HG02759 (cell line): ENCODE measurements at regions not wholly inside any gene's neighbourhood (a gene's known extent, or its start where the extent isn't known, plus 50 kb on each side); places are given as distances from the start of the nearest gene placed in this dataset.
"Not testable (repeated sequence)": the region's sequence is repeated elsewhere in the genome, so short reads cannot be mapped to it uniquely, and the experiment has no call there.

ENCODE experiments used
- ATAC-seq: cut with Tn5 transposase; IDR thresholded peaks from one replicate; pipeline ENCODE4 v1.9.1; 2021; ENCODE audit warnings: mild to moderate bottlenecking, moderate library complexity; ENCODE audit not compliant: unreplicated experiment

DNA sequence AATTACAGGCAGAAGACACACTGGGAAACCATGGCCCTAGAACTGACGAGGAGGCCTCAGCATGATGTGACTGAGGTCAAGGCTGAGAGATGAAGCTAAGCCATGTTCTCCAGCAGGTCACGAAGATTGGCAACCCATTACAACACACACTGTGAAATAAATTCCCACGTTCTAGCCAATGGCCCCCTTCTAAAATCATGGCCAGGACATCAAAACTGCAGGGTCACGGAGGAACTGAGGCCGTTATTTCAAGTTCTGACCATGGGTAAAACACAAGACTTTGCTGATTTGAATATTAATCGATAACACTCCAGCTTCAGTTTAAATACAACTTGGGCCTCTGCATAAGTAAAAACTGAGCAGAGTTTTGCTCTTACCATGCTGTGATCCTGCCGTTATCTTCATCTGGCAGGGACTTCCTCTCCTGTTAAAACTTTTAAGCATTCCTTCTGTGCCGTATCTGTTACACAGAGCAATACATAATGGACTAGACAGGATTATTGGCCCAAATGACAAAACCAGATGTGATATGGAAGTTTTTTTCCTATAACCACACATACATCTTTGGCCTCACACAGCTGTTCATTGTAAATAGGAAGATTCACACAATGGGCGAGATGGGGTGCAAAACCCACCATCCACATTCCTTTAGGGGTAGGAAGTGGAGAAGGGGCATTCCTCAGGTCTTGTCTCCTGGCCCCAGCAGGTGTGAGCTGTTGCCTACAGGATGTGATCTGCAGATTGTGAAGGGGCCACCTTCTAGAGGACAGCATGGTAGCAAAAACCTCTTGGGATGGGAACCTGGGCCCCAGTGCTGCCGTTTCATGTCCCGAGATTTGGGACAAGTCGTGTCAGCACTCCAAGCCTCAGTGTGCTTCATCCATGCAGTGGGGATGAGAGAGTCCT lies 207.4 kb downstream of the OPA1 start:
- ATAC-seq = no peak

DNA sequence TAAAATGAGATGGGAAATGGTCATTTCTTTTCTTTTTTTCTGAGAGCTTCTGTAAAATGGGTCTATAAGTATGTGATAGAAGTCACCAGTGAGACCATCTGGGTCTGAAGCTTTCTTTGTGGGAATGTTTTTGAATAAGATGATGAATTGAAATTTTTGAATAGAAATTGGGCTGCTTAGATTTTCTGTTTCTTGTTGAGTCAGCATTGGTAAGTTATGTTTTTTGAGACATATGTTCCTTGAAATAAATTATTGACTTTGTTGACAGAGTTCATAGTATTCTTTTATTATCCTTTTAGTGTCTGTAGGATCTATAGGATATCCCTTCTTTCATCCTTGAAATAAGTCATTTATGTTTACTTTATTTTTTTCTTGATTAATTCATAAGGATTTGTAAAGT lies 208.1 kb downstream of the OPA1 start:
- ATAC-seq = no peak

DNA sequence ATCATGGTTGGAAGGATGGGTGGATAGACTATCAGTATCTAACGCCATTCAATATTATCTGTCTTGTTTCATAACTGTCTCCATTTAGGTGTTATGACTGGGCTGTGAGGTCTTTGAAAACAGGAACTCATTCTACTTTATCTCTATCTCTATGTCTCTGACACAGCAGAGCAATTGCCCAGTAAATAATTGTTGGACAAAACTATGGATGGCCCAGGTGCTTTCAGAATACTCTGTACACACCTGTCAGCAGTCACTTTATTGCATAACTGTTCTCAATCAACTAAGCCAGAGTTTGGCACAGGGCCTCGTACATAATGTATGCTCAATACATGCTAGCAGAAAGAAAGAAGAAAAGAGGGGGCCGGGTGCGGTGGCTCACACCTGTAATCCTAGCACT lies 210.3 kb downstream of the OPA1 start:
- ATAC-seq = no peak

DNA sequence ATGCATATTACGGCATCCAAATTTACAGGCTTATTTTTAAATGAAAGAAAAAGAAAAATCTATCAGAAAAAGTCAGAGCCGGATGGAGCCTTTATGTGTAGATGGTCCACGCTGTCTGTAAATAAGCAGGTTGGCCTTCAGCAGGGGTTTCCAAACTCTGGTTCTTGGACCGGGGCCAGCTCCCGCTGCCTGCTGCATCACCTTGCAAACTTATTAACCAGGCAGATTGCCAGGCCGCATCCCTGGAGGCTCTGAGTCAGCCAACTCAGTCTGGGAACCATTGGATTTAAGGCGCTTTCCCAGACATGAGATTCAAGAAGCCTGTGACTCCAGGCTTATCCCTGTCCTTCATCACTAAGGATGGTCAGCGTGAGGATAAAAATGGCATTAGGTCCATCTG lies 212.4 kb downstream of the OPA1 start:
- no peak for ATAC-seq

DNA sequence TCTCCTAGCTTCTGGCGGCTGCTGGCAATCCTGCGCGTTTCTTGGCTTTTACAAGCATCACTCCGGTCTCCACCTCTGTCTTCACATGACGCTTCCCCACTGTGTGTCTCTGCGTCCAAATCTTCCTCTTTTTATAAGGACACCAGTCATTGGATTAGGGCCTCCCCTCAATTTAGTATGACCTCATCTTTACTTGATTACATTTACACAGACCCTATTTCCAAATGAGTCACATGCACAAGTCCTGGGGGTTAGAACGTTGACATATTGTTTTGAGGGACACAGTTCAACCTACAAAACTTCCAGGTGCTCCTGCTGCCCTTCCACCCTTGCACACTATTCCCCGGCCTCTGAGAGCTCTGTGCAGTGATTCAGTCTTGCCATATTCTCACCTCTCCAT lies 215.3 kb downstream of the OPA1 start:
- ATAC-seq = no peak

DNA sequence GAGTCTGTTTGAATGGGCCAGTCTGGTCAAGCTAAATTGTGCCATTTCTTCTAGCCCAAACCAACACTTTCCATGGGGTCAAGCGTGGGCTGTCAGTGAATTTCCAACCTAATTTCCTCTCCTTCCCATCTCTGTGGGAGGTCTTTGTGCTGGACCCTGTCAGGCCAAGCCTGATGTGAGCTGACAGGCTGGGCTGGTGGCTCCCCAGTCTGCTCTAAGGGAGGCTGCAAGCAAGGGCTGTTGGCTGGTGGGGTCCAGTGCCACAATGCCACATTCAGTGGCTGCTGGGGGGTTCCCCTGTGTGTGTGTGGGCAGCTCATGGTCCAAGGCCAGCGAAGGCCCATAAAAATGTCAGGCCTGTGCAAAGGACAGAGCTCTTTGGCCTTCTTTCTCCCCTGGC lies 216.1 kb downstream of the OPA1 start:
- ATAC-seq = no peak

DNA sequence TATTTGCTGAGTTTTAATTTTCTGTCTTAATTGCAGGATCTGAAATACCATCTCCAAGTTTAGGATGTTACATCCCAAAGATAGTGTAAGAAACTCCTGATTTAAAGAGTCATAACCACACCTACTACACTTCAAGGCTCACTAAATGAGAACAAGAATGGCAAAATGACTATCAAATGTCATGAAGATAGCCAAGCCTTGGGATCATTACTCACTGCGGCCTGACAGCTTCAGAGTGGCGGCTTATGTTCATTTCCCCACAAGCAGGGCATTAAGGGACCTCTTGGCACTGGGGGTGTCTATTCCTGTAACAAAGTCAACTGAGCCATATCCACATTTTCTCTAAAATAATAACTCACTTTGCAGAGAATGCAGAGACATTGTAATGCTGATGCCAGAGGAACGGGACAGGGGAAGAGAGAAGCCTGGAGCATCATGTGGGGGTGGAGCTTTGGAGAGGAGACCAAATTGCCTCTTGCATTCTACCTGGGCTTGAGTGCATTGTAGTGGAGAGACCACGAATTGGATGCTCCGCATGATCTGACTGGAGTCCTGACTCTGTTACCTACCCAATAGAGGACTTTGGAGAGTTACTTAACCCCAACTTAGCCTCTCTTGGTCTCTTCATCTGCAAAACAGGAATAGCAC lies 219.2 kb downstream of the OPA1 start:
- no peak for ATAC-seq

DNA sequence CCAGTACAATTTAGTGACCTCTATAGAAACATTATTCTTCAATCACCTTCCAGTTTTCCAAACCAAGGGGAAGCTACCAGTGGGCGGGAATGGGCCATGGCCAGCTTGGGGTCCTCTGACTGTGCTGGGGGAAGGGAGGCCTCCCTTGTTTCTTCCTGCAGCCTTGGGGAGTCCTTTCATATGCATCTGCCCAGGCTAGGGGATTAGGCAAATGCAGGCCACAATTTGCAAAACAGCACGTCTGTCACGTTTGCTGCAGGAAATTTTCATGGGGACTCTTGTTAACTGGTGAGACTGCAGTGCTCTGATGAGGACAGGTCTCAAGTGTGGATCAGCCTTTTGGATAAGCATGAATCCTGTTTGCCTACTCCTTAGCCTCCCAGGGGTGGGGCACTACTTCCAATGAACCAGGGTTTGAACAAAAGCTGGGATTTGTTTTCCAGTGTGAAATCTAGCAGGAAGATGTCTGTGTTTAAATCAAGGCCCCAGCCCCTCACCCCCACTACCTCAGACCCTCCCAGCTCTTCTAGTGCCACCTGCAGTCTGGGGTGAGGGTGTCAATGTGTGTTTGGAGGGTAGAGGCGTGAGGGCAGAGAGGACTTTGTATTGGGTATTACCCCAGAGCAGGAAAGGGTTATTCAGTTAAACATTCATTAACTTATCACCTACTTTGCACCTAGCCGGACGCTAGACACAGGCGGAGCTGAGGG lies 219.9 kb downstream of the OPA1 start:
- ATAC-seq = no peak

DNA sequence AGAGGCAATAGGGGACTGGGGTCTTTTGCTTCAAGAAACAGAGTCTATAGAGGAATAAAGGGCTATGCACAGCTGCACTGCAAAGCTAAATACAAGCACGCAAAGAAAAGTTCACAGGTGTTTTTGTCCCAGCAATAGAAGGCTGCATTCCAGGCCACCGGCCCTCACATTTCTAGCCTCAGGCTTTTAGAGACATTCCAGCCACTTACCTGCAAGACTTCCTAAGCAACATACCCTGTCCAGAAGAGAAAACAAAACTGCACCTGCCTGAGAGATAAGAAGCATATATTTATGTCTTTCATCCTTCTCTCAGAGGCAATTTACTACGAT lies 220.5 kb downstream of the OPA1 start:
- ATAC-seq = no peak

DNA sequence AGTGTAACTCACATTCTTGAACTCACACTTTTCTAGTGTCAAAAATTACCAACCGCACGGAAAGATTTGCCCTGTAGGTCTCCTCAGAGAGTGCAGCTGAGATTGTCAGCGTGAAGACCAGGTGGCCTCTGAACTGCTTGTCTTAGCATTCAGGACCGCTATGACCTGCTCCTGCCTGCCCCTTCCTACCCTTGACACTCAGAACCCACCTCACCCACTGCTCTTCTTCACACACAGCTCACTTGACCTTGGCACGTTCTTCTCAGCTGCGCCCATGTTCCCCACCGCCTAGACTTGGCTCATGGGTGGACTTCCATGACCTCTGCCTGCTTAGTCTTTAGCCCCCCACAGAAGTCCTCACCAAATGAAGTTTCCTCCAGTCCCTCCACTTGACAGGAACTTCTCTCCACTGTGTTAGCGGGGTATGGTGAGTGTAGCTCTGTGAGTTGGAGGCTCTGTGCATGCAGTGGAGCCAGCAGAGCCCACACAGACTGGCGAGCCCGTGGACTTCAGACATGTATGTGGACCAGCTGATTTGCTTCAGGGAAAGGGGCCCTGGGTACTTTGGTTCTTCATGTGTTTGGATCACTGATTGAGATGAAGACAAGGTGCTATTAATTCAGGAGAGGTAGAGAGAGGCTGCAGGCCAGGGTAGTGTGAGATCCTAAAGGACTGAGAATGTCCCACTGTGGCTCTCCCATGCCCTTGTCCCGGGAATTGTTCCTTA lies 221.3 kb downstream of the OPA1 start:
- no peak for ATAC-seq

DNA sequence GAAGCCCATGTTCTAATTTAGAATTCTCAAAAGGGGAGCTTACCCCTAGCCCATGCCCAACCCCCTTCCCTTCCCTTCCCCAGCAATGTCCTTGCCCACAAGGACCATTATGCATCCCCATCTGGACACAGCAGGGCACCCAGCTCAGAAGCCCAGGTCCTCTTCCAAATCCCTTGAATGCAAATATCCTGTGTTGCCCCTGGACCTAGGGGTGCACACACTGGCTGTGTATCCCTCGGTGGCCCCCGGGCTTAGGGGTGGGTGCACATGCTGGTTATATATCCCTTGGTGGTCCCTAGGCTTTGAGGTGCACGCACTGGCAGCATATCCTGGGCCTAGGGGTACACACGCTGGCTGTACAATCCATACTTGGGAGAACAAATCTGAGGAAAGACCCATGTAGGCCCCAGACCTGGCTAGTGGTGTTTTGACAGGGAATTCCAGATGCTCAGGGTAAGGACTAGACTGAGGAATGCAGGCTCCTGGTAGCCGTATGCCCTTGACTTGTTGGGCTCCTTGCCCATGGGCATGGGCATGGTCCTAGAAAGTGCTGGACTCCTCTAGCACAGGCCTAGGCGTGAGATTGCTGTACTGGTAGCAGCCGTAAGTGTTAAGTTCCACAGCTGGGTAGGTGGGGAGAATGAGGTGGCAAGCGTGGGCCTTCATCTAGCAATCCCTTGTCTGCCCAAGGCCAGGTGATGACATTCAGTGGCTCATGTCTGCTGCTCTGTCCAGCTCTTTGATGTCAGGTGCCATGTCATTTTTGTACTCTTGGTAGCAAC lies 222.4 kb downstream of the OPA1 start:
- ATAC-seq = no peak

DNA sequence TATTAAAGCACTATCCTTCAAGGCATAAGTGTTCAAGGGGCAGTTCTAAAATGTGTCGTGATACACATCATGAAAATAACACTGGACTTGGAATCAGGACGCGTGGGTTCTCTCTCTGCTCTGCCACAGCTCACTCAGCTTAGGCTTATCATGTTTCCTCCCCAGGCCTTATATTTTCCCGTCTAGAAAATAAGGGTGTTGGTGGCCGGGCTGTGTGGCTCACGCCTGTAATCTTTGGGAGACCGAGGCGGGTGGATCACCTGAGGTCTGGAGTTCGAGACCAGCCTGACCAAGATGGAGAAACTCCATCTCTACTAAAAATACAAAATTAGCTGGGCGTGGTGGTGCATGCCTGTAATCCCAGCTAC lies 223.0 kb downstream of the OPA1 start:
- ATAC-seq = no peak

DNA sequence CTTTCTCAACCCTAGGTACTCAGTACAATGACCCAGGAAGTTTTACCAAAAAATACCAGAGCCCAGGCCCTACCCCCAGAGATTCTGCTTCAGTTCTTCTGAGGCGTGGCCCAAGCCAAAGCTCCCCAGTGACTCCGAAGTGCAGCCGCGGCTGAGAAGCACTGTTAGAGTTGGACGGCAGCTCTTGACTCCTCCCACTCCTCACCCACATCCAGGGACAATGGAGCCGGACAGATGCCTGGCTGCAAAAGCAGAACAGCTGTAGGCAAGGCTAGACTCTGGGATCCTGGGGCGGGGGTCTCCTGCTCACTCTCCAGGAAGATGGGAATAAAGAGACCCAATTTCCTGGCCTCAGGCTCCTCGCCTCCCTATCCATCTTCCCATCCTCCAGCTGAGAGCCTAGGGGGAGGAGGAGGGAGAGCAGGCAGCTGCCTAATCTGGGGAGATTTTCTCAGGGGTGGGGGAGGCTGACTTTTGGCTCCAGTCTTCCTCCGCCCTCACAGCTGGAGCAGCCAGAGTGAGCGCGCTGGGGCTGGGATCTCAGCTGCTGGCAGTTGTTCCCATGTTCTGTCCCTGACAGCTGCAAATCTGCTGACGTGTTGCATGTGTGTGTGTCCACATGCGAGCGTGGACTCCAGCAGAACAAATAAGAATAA lies 223.8 kb downstream of the OPA1 start:
- ATAC-seq = no peak

DNA sequence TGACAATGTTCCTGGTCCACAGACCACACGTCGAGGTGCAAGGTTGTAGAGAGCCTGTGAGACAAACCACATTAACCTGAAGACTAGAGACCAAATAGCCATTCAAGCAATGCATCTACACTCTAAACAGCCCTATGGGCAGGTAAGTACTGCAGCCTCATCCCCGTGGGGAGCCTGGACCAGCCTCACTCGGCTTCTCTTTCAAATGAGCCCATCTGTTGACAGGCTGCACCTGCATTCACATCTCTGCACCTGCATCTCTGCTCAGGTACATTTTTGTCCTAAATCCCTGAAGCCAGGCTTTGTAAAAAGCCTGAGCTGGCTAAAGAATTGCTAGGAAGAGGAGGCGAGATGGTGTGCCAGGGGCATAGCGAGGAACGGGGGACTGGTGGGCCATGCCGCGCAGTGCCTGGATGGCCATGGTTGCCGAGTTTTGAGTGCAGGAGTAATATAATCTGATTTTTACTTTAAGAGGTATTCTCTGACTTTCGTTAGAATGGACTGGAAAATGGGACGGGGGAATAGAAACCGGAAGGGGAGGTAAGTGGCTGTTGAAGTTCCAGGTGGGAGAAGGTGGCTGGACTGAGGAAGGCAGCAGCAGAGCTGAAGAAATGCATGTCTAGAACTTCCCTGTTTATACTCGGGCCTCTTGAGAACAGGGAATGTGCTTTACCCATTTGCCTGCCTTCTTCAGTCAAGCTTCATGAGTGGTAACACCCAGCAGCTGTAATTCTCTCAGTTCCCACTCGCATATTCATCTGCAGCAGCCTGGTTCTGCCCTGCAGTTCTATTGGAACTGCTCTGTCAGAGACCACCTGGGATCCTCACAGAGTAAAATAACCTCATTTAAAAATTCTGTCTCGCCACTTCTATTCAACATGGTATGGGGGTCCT lies 226.4 kb downstream of the OPA1 start:
- no peak for ATAC-seq

DNA sequence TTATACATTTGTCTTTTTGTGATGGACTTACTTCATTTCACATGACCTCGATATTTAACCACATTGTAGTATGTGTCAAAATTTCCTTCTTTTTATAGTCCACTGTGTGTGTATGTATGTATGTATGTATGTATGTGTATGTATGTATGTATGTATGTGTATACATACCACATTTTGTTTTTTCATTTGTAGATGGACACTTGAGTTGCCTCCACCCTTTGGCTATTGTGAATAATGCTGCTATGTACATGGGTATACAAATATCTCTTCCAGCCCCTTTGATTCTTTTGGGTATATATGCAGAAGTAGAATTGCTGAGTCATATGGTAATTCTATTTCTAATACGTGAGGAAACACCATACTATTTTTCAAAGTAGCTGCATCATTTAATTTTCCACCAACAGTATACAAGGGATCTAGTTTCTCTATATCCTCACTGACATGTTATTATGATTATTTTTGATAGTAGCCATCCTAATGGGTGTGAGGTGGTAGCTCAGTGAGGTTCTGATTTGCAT lies 228.2 kb downstream of the OPA1 start:
- no peak for ATAC-seq

DNA sequence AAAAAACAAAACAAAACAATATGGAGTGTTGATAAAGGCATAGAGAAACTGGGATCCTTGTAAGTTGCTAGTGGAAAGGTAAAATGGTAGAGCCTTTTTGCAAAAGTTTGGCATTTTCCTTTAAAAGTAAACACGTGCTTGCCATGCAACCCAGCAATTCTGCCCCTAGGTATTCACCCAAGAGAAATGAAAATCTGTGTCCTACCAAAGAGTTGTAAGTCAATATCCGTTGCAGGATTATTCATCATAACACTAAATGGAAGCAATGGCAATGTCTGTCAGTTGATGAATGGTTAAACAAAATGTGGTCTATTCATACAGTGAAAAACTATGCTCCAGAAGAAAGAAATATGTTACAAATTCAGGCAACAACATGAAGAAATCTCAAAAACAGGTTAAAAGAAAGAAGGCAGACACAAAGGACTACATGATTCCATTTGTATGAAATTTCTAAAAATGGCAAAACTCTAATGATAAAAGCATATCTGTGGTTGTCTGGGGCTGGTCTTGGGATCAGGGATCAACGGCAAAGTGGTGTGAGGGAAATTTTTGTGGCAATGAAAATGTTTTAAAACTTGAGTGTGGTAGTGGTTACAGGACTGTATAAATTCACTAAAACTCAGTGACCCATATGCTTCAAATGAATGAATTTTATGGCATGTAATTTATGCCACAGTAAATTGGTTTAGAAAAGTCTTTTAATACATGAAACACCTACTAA lies 229.6 kb downstream of the OPA1 start:
- ATAC-seq = no peak

DNA sequence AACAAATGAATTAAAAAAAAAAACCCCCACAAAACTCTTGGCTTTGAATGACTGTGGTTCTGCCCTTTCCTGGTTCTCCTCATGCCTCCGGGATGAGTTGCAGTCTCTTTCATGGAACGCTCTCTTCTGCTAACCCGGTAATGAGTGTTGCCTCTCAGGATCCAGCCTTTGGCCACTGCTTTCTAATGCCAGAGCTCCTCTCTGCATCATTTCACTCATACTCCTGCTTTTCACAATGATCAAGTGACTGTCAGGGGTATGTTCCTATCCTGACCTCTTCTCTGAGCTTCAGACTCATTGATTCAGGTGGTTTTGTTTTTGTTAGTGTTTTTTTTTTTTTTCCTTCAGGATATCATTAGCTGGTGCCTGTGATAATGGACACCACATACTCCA lies 230.2 kb downstream of the OPA1 start:
- ATAC-seq = not testable (repeated sequence)

DNA sequence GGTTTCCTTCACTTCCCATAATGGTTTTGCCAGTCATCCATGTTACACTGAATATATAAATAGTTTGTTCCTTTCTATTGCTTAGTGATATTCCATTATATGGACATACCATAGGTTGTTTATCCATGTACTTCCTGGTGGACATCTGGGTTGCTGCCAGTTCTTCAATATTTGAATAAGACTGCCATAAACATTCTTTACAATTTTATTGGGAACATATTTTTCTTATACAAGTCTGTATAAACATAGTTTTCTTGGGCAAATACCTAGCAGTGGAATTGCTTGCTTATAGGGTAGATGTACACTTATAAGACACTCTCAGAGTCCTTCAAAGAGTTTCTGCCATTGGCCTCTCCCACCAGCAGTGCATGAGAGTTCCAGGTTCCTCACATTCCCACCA lies 231.4 kb downstream of the OPA1 start:
- ATAC-seq = no peak
